Spinal cord (tissue), 9 donors: ENCODE measurements at regions not wholly inside any gene's neighbourhood (a gene's known extent, or its start where the extent isn't known, plus 50 kb on each side); places are given as distances from the start of the nearest gene placed in this dataset.

ENCODE experiments used
- DNase-seq, 6 donors: peaks; one replicate each; pipeline versions ENCODE4 v3.0.0 to v3.0.0-alpha.2; 2013 to 2015; ENCODE audit warnings: low spot score in 6 of 6, low read depth in 4 of 6
- H3K27ac ChIP-seq: one replicate; pipeline ENCODE4 v1.5.1; 2013; ENCODE audit warnings: low read depth, low read length, control low read depth
- H3K27me3 ChIP-seq: one replicate; pipeline ENCODE4 v1.6.1; 2013; ENCODE audit warnings: low read length; ENCODE audit not compliant: control insufficient read depth, insufficient read depth
- H3K36me3 ChIP-seq: one replicate; pipeline ENCODE4 v1.6.1; 2013; ENCODE audit warnings: low read length; ENCODE audit not compliant: control insufficient read depth, insufficient read depth
- H3K4me1 ChIP-seq: one replicate; pipeline ENCODE4 v1.6.1; 2013; ENCODE audit warnings: low read length; ENCODE audit not compliant: control insufficient read depth, insufficient read depth
- H3K4me3 ChIP-seq: one replicate; pipeline ENCODE4 v1.5.1; 2013; ENCODE audit warnings: low read depth, low read length, control low read depth
- H3K9me3 ChIP-seq: one replicate; pipeline ENCODE4 v1.6.1; 2013; ENCODE audit warnings: low read length; ENCODE audit not compliant: control insufficient read depth, insufficient read depth
- WGBS: methylation state at CpG from one replicate; pipeline ENCODE4 v1.1.5; 2013; ENCODE audit warnings: missing lambda C conversion rate; ENCODE audit not compliant: insufficient coverage; 5-methylcytosine and 5-hydroxymethylcytosine counted together
- donor health status: healthy.

GRCh38 chr1:222979561-222979960 is 163.5 kb downstream of the TLR5 start:
- H3K27ac ChIP-seq = no peak overlapping the region
- 78% methylated on average over 3 of the region's 5 CpGs for WGBS

GRCh38 chr1:222987674-222988076 is 155.4 kb downstream of the TLR5 start:
- no peak overlapping the region for H3K4me3 ChIP-seq
- H3K27ac ChIP-seq = no peak overlapping the region
- H3K36me3 ChIP-seq = no peaks in the 10 kb centered on the region
- DNase-seq = no peak
- H3K9me3 ChIP-seq = no peaks in the 10 kb centered on the region
- H3K4me1 ChIP-seq = no peaks in the 10 kb centered on the region
- no peaks in the 10 kb centered on the region for H3K27me3 ChIP-seq

More at GRCh38 chr1:222979561-222979960, 163.5 kb downstream of the TLR5 start:
- no peak for DNase-seq
- Histone ChIP-seq H3K9me3 (no peaks in the 10 kb centered on the region), H3K27me3 (no peaks in the 10 kb centered on the region), H3K4me3 (no peak overlapping the region), H3K4me1 (no peaks in the 10 kb centered on the region), H3K36me3 (no peaks in the 10 kb centered on the region)

GRCh38 chr1:222989443-222989842 is 153.6 kb downstream of the TLR5 start:
- H3K4me1 ChIP-seq = no peaks in the 10 kb centered on the region
- H3K4me3 ChIP-seq = no peak overlapping the region
- no peaks in the 10 kb centered on the region for H3K9me3 ChIP-seq
- H3K27ac ChIP-seq = no peak overlapping the region
- no peak for DNase-seq
- H3K27me3 ChIP-seq = no peaks in the 10 kb centered on the region
- no peaks in the 10 kb centered on the region for H3K36me3 ChIP-seq
- 74% methylated on average over 2 of the region's 3 CpGs for WGBS

DNA sequence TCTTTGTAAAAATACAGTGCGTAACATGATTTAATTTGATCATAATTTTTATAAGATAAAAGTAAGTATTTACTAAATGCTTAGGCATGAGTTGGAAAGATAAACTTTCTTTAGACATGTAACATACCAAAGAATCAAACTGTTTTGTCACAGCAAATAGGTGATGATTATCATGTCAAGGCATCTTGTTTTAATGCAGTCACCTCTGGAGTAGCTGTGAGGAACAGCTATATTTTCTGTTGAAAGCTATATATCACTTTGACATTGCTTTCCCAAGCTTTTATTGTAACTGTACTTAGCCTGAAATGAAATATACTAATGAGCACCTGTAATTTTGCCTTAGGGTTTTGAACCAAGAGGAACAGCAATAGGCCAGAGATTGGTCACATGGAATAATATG is 151.9 kb downstream of the TLR5 start:
- Histone ChIP-seq H3K36me3 (no peaks in the 10 kb centered on the region), H3K27me3 (no peaks in the 10 kb centered on the region), H3K4me1 (no peaks in the 10 kb centered on the region), H3K4me3 (no peak overlapping the region), H3K9me3 (no peaks in the 10 kb centered on the region), H3K27ac (no peak overlapping the region)
- no CpG with 5 or more reads among the region's 1 CpG for WGBS
- no peak for DNase-seq

- no peak overlapping the region for H3K27ac ChIP-seq
- DNase-seq = no peak
- no peaks in the 10 kb centered on the region for H3K36me3 ChIP-seq
- no peaks in the 10 kb centered on the region for H3K27me3 ChIP-seq
- no peak overlapping the region for H3K4me3 ChIP-seq
- no peaks in the 10 kb centered on the region for H3K4me1 ChIP-seq
- WGBS = 82% methylated on average over 5 of the region's 7 CpGs
- H3K9me3 ChIP-seq = no peaks in the 10 kb centered on the region
Measured at GRCh38 chr1:222991908-222992307, 151.1 kb downstream of the TLR5 start.

GRCh38 chr1:222994511-222995235 is 148.4 kb downstream of the TLR5 start:
- H3K9me3 ChIP-seq = no peaks in the 10 kb centered on the region
- no peaks in the 10 kb centered on the region for H3K36me3 ChIP-seq
- H3K4me1 ChIP-seq = no peaks in the 10 kb centered on the region
- DNase-seq = no peak
- H3K27me3 ChIP-seq = no peaks in the 10 kb centered on the region
- WGBS = no CpG with 5 or more reads among the region's 4 CpGs
- no peak overlapping the region for H3K4me3 ChIP-seq
- no peak overlapping the region for H3K27ac ChIP-seq

- peak overlapping the region; percentile 12 for H3K27ac ChIP-seq
- no peak for DNase-seq
Measured at GRCh38 chr1:222995236-222995580, 147.8 kb downstream of the TLR5 start.

DNA sequence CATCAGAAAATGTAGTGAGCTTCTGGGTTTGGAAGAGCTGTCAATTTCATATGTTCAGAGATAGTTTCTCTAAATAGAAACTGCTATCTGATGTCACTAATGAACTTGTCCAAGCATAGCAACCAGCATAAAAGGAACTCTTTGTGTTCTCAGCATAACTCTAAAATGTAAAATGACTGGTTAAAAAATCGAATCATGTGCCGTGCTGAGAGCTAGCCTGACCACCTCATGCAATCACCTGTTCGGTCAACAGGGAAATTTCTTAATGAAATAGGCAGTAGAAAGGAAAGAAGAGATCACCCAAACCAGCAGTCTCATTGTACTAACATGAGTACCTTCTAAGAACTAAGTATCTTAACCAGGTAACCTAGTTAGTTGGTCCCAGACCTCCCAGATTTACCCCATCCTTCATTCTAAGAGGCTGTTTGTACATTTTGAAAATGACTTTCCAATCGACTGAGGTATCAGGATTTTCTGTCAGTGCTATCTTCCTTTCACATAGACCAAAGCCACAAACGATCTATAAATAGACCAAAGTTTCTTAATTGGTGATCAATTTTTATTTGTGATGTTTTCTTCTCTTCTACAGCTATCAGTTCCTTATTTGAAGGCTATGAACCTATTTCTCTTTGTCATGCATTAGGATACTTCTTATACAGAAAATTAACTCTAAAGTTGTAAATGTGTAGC is 147.3 kb downstream of the TLR5 start:
- Histone ChIP-seq H3K36me3 (no peaks in the 10 kb centered on the region), H3K27me3 (no peaks in the 10 kb centered on the region), H3K4me3 (no peak overlapping the region), H3K4me1 (no peaks in the 10 kb centered on the region), H3K27ac (no peak overlapping the region), H3K9me3 (no peaks in the 10 kb centered on the region)
- DNase-seq = no peak
- no CpG with 5 or more reads among the region's 5 CpGs for WGBS

More at GRCh38 chr1:222995236-222995580, 147.8 kb downstream of the TLR5 start:
- H3K4me1 ChIP-seq = no peaks in the 10 kb centered on the region
- no peaks in the 10 kb centered on the region for H3K9me3 ChIP-seq
- no peak overlapping the region for H3K4me3 ChIP-seq
- H3K27me3 ChIP-seq = no peaks in the 10 kb centered on the region
- H3K36me3 ChIP-seq = no peaks in the 10 kb centered on the region
- 66% methylated on average over 3 of the region's 3 CpGs for WGBS

DNA sequence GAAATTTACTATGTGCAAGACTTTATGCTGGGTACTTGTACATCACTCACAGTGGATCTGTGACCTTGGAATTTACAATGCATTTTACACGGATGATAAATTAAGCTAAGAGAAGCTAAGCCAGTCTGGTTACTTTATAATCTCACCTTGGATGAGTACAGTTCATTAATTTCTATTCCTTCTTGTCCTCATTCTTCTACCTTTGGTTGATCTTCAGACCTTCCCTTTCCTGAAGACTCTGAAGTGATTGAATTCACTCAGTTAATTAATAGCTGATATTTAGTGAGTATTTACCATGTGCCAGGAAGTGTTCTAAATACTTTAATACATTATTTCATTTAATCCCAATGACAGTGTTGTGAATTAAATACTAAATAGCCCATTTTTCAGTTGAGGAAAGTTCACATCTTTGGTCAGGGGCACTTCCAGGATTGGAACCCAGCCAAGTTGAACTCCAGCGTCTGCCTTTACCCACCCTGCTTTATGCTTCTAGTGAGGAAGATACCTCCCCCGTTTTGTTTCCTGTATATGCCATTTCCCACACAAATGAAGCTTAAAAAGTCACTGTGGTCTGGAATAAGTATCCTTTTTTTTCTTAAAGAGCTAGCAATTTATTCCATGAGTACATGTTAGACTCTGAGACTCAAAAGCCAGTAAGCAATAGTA is 146.6 kb downstream of the TLR5 start:
- DNase-seq = no peak
- H3K36me3 ChIP-seq = no peaks in the 10 kb centered on the region
- no peaks in the 10 kb centered on the region for H3K9me3 ChIP-seq
- H3K4me1 ChIP-seq = no peaks in the 10 kb centered on the region
- H3K4me3 ChIP-seq = no peak overlapping the region
- no peak overlapping the region for H3K27ac ChIP-seq
- WGBS = no CpG with 5 or more reads among the region's 3 CpGs
- no peaks in the 10 kb centered on the region for H3K27me3 ChIP-seq

DNA sequence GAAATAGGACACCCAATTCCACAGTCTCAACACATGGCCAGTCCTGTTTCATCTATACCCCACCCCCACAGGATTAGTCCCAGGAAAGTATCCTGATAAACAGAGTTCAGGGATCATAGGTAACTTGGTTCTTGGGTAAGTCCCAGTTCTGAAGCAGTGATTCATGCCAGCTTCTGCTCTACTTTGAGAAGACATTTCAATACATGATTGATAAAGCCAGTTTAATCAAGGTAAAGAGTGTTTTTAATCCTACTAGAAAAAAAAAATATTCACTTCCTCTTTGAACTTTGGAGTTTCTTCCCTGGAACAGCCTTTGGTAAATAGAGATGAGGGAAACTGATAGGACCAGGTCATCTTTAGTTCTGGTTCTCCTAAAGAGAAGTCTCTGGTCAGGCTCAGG is 142.4 kb downstream of the TLR5 start:
- DNase-seq = no peak
- no peaks in the 10 kb centered on the region for H3K4me1 ChIP-seq
- no peaks in the 10 kb centered on the region for H3K9me3 ChIP-seq
- H3K27me3 ChIP-seq = no peaks in the 10 kb centered on the region
- H3K27ac ChIP-seq = no peak overlapping the region
- no peak overlapping the region for H3K4me3 ChIP-seq
- H3K36me3 ChIP-seq = peaks cover 13% of the 10 kb centered on the region
